SK-N-SH treated with all-trans-retinoic acid at 6 μM for 48 hours (cell line): ENCODE measurements at regions not wholly inside any gene's neighbourhood (a gene's known extent, or its start where the extent isn't known, plus 50 kb on each side); places are given as distances from the start of the nearest gene placed in this dataset.

Experiments
- ATAC-seq: fragments of 200-7000 bp; cut with Tn5 transposase; 3 replicates; pipeline ENCODE4 v1.9.1; 2020; ENCODE audit warnings: mild to moderate bottlenecking, moderate library complexity
- ARNTL ChIP-seq: fragments of 450-650 bp; formaldehyde crosslinking; IDR thresholded peaks from 2 replicates; pipeline ENCODE4 v1.5.0; 2020; ENCODE audit warnings: low read depth, mild to moderate bottlenecking, moderate library complexity, borderline replicate concordance
- BACH2 ChIP-seq: fragments of 250-450 bp; sonication (Bioruptor Pico); IDR thresholded peaks from 2 replicates; pipeline ENCODE4 v1.9.0; 2021; ENCODE audit warnings: mild to moderate bottlenecking, borderline replicate concordance
- CSDC2 ChIP-seq: fragments of 250-450 bp; sonication (Bioruptor Pico); IDR thresholded peaks from 2 replicates; pipeline ENCODE4 v1.5.0; 2020; ENCODE audit warnings: mild to moderate bottlenecking, moderate library complexity
- ESRRG ChIP-seq: fragments of 250-450 bp; sonication (Bioruptor Pico); IDR thresholded peaks from 2 replicates; pipeline ENCODE4 v1.6.1; 2021; ENCODE audit warnings: mild to moderate bottlenecking
- GLIS3 ChIP-seq: fragments of 250-450 bp; sonication (Bioruptor Pico); IDR thresholded peaks from 2 replicates; pipeline ENCODE4 v1.5.0; 2020; ENCODE audit warnings: mild to moderate bottlenecking, moderate library complexity
- ISL1 ChIP-seq: fragments of 250-450 bp; sonication (Bioruptor Pico); IDR thresholded peaks from 2 replicates; pipeline ENCODE4 v2.1.2; 2022; ENCODE audit warnings: mild to moderate bottlenecking, moderate library complexity
- OSR1 ChIP-seq: fragments of 250-450 bp; sonication (Bioruptor Pico); IDR thresholded peaks from 2 replicates; pipeline ENCODE4 v1.8.0; 2022; ENCODE audit warnings: moderate library complexity, mild to moderate bottlenecking, inconsistent platforms
- PPARA ChIP-seq: fragments of 250-450 bp; sonication (Bioruptor Pico); IDR thresholded peaks from 2 replicates; pipeline ENCODE4 v1.5.0; 2020; ENCODE audit warnings: mild to moderate bottlenecking, borderline replicate concordance
- RARB ChIP-seq: fragments of 250-450 bp; sonication (Bioruptor Pico); IDR thresholded peaks from 2 replicates; pipeline ENCODE4 v1.8.0; 2021; ENCODE audit warnings: mild to moderate bottlenecking, moderate library complexity
- SNAI2 ChIP-seq: fragments of 250-450 bp; sonication (Bioruptor Pico); IDR thresholded peaks from 2 replicates; pipeline ENCODE4 v1.5.0; 2020; ENCODE audit warnings: mild to moderate bottlenecking, moderate library complexity
- TCF4 ChIP-seq: fragments of 250-450 bp; sonication (Bioruptor Pico); IDR thresholded peaks from 2 replicates; pipeline ENCODE4 v1.8.0; 2021; ENCODE audit warnings: mild to moderate bottlenecking, moderate library complexity, borderline replicate concordance
- TOX ChIP-seq: fragments of 250-450 bp; sonication (Bioruptor Pico); IDR thresholded peaks from 2 replicates; pipeline ENCODE4 v1.8.0; 2021; ENCODE audit warnings: mild to moderate bottlenecking, moderate library complexity, borderline replicate concordance
- ZFP30 ChIP-seq: fragments of 450-650 bp; formaldehyde crosslinking; IDR thresholded peaks from 2 replicates; pipeline ENCODE4 v1.5.0; 2022; ENCODE audit warnings: mild to moderate bottlenecking, moderate library complexity
- ZNF565 ChIP-seq: fragments of 450-650 bp; formaldehyde crosslinking; conservative IDR thresholded peaks from 2 replicates; pipeline ENCODE4 v1.5.0; 2020; ENCODE audit warnings: low read depth, mild to moderate bottlenecking, moderate library complexity
- ZNF8 ChIP-seq: fragments of 450-650 bp; formaldehyde crosslinking; IDR thresholded peaks from 2 replicates; pipeline ENCODE4 v1.5.0; 2020; ENCODE audit warnings: mild to moderate bottlenecking, moderate library complexity
- TF ChIP-seq, protein P1 (sequence below): fragments of 250-450 bp; sonication (Bioruptor Pico); IDR thresholded peaks from 2 replicates; pipeline ENCODE4 v1.5.0; 2020; ENCODE audit warnings: mild to moderate bottlenecking, moderate library complexity
- TF ChIP-seq, protein P2 (sequence below): fragments of 250-450 bp; sonication (Bioruptor Pico); IDR thresholded peaks from 2 replicates; pipeline ENCODE4 v1.8.0; 2020; ENCODE audit warnings: mild to moderate bottlenecking, moderate library complexity, borderline replicate concordance
- TF ChIP-seq, protein P3 (sequence below): fragments of 250-450 bp; sonication (Bioruptor Pico); IDR thresholded peaks from 2 replicates; pipeline ENCODE4 v1.5.1; 2020; ENCODE audit warnings: low read depth, mild to moderate bottlenecking, moderate library complexity
- TF ChIP-seq, protein P4 (sequence below): fragments of 250-450 bp; sonication (Bioruptor Pico); IDR thresholded peaks from 2 replicates; pipeline ENCODE4 v1.8.0; 2021; ENCODE audit warnings: low read depth, mild to moderate bottlenecking, moderate library complexity, borderline replicate concordance

DNA sequence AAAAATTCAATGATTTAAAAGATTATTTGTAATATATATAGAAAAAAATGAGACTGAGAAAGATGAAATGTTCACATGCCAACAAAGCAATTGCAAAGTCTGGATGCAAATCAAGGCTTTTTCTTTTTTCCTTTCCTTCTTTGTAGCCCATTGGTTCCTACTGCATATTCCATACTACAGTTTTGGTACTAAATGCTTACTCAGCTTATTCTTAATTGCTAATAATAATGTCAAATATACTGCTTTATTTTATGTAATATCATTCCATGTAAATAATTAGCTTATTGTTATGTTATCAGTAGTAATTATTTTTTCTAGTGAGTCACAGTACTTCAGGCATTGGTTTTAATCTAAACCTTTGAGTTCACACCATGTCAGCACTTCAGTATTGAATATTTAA is 407.4 kb upstream of the LRRTM1 start:
- ATAC-seq = no peak

DNA sequence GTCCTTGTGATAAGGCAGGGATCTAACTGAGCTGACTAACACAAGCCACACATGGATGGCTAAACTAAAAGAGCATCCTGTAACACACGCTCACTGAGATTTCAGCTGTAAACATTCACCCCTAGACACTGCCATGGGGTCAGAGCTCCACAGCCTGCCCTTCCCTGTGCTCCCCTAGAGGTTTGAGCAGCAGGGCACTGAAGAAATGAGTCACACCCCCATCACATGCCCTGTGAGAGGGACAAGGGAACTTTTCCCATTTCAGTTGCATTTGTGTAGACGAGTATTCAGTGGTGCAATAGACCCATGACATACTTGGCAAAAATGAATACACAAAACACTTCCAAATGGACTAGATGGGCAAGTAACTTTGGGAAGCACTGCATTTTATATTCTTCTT is 402.4 kb upstream of the LRRTM1 start:
- no peak for TF ChIP-seq SNAI2 (CRISPR knock-in tag)
- no peak for TF ChIP-seq OSR1
- no peak for TF ChIP-seq ARNTL (CRISPR knock-in tag)
- TF ChIP-seq ZNF565 = no peak
- no peak for TF ChIP-seq ISL1 (CRISPR knock-in tag)
- TF ChIP-seq, protein P1, sequence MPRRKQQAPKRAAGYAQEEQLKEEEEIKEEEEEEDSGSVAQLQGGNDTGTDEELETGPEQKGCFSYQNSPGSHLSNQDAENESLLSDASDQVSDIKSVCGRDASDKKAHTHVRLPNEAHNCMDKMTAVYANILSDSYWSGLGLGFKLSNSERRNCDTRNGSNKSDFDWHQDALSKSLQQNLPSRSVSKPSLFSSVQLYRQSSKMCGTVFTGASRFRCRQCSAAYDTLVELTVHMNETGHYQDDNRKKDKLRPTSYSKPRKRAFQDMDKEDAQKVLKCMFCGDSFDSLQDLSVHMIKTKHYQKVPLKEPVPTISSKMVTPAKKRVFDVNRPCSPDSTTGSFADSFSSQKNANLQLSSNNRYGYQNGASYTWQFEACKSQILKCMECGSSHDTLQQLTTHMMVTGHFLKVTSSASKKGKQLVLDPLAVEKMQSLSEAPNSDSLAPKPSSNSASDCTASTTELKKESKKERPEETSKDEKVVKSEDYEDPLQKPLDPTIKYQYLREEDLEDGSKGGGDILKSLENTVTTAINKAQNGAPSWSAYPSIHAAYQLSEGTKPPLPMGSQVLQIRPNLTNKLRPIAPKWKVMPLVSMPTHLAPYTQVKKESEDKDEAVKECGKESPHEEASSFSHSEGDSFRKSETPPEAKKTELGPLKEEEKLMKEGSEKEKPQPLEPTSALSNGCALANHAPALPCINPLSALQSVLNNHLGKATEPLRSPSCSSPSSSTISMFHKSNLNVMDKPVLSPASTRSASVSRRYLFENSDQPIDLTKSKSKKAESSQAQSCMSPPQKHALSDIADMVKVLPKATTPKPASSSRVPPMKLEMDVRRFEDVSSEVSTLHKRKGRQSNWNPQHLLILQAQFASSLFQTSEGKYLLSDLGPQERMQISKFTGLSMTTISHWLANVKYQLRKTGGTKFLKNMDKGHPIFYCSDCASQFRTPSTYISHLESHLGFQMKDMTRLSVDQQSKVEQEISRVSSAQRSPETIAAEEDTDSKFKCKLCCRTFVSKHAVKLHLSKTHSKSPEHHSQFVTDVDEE (CRISPR knock-in tag) = no peak
- TF ChIP-seq, all 23 proteins: peak for 0
- ATAC-seq = no peak

More for the DNA sequence above, 407.4 kb upstream of the LRRTM1 start:
- TF ChIP-seq TOX (CRISPR knock-in tag) (no peak), ISL1 (CRISPR knock-in tag) (no peak), ESRRG (CRISPR knock-in tag) (no peak), BACH2 (CRISPR knock-in tag) (no peak), GLIS3 (CRISPR knock-in tag) (no peak), OSR1 (no peak), RARB (CRISPR knock-in tag) (no peak), PPARA (no peak)
- TF ChIP-seq, protein P1 (CRISPR knock-in tag) = no peak
- TF ChIP-seq, protein P2, sequence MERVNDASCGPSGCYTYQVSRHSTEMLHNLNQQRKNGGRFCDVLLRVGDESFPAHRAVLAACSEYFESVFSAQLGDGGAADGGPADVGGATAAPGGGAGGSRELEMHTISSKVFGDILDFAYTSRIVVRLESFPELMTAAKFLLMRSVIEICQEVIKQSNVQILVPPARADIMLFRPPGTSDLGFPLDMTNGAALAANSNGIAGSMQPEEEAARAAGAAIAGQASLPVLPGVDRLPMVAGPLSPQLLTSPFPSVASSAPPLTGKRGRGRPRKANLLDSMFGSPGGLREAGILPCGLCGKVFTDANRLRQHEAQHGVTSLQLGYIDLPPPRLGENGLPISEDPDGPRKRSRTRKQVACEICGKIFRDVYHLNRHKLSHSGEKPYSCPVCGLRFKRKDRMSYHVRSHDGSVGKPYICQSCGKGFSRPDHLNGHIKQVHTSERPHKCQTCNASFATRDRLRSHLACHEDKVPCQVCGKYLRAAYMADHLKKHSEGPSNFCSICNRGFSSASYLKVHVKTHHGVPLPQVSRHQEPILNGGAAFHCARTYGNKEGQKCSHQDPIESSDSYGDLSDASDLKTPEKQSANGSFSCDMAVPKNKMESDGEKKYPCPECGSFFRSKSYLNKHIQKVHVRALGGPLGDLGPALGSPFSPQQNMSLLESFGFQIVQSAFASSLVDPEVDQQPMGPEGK (CRISPR knock-in tag) = no peak

DNA sequence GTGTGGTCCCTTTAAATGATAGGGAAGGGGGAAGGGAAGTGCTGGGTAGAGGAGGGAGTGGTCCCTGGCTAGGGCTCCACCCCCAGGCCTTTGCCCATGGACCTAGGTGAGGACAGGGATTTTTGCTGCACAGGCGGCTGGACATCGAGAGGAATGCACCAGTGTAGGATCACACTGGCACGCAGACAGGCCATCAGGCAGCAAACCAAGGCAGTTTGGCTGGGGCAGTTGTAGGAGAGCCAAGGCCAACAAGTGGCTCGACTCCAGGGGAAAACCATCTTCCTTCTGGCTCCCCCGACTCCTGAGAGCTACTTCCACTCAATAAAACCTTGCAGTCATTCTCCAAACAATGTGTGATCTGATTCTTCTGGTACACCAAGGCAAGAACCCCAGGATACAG is 402.0 kb upstream of the LRRTM1 start:
- TF ChIP-seq, protein P2 (CRISPR knock-in tag) = no peak
- TF ChIP-seq ESRRG (CRISPR knock-in tag) (no peak), CSDC2 (no peak), OSR1 (no peak), TCF4 (CRISPR knock-in tag) (no peak), ZNF8 (CRISPR knock-in tag) (no peak), ZFP30 (CRISPR knock-in tag) (no peak)
- TF ChIP-seq, protein P3, sequence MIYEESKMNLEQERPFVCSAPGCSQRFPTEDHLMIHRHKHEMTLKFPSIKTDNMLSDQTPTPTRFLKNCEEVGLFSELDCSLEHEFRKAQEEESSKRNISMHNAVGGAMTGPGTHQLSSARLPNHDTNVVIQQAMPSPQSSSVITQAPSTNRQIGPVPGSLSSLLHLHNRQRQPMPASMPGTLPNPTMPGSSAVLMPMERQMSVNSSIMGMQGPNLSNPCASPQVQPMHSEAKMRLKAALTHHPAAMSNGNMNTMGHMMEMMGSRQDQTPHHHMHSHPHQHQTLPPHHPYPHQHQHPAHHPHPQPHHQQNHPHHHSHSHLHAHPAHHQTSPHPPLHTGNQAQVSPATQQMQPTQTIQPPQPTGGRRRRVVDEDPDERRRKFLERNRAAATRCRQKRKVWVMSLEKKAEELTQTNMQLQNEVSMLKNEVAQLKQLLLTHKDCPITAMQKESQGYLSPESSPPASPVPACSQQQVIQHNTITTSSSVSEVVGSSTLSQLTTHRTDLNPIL = no peak
- TF ChIP-seq, protein P1 (CRISPR knock-in tag) = no peak
- TF ChIP-seq, protein P4, sequence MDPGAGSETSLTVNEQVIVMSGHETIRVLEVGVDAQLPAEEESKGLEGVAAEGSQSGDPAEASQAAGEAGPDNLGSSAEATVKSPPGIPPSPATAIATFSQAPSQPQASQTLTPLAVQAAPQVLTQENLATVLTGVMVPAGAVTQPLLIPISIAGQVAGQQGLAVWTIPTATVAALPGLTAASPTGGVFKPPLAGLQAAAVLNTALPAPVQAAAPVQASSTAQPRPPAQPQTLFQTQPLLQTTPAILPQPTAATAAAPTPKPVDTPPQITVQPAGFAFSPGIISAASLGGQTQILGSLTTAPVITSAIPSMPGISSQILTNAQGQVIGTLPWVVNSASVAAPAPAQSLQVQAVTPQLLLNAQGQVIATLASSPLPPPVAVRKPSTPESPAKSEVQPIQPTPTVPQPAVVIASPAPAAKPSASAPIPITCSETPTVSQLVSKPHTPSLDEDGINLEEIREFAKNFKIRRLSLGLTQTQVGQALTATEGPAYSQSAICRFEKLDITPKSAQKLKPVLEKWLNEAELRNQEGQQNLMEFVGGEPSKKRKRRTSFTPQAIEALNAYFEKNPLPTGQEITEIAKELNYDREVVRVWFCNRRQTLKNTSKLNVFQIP = no peak
- no peak for ATAC-seq
